HG03280 (cell line): ENCODE measurements at regions not wholly inside any gene's neighbourhood (a gene's known extent, or its start where the extent isn't known, plus 50 kb on each side); places are given as distances from the start of the nearest gene placed in this dataset.
A peak's percentile ranks its signal among the peaks of the same experiment; 100 is the strongest.
"Not testable (repeated sequence)": the region's sequence is repeated elsewhere in the genome, so short reads cannot be mapped to it uniquely, and the experiment has no call there.

Source experiments
- ATAC-seq: cut with Tn5 transposase; IDR thresholded peaks from one replicate; pipeline ENCODE4 v1.9.1; 2021; ENCODE audit warnings: mild to moderate bottlenecking, moderate library complexity; ENCODE audit not compliant: unreplicated experiment

DNA sequence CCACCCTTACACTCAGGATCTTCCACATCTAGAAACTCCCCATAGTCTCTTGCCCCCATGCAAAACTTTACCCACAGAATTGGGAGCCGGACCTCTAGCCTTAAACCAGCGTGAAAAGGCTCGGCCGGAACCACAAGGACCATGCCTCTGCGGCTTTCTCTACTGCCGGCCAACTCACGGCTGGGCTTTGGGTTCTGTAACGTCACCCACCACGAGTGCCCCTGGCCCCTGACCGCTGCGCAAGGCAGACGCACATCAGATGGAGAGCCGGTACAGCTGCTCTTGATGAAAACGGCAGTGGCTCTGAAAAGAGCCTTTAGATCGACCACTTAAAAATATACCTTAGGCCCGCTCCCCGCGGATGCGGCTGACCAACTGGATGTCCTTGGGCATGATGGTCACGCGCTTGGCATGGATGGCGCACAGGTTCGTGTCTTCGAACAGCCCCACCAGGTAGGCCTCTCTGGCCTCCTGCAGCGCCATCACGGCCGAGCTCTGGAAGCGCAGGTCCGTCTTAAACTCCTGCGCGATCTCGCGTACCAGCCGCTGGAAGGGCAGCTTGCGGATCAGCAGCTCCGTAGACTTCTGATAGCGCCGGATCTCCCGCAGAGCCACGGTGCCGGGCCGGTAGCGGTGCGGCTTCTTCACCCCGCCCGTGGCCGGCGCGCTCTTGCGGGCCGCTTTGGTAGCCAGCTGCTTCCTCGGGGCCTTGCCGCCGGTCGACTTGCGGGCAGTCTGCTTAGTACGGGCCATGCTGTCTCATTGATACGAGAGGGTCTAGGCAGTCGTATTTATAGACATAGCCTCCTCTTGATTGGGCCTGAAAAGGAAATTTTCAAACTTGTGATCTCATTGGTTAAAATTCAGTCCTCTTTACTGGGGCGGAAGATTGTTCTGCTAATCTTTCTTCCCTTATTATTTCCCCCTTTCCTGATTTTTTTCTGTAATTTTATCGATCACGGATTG lies 66.3 kb downstream of the FAM72C start:
- not testable (repeated sequence) for ATAC-seq

DNA sequence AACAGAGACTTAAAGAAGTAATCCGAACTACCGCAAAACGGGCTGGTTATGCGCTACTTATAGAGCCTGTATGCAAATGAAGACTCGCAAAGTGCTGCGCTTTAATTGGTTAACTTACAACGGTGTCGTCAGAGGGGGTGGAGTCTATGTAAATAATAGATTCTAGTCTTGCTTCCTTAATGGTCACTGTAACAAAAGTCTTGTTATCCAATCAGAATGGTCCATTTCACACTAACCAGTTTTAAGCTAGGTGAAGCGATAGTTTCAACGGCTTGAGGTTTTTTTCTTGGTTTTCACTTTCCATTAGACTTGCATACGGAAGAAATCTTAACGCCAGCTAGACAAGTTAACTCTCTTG lies 67.2 kb downstream of the FAM72C start:
- not testable (repeated sequence) for ATAC-seq

DNA sequence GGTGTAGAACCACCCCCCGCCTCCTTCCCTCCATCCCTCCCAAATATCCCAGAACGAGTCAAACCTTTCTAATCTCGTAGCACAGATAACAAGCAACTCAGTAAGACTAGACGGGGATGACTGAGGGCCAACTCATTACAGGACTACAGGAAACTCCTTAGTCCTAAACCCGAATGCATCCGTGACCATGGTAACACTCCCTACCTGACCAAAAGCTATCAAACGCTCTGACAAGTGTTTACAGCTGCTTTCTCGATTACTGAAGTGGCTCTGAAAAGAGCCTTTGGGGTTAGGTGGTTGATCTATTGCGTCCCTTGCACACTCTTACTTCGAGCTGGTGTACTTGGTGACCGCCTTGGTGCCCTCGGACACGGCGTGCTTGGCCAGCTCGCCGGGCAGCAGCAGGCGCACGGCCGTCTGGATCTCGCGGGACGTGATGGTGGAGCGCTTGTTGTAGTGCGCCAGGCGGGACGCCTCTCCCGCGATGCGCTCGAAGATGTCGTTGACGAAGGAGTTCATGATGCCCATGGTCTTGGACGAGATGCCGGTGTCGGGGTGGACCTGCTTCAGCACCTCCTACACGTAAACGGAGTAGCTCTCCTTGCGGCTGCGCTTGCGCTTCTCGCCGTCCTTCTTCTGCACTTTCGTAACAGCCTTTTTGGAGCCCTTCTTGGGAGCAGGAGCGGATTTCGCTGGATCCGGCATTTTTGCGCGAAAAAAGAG lies 67.7 kb downstream of the FAM72C start:
- not testable (repeated sequence) for ATAC-seq

DNA sequence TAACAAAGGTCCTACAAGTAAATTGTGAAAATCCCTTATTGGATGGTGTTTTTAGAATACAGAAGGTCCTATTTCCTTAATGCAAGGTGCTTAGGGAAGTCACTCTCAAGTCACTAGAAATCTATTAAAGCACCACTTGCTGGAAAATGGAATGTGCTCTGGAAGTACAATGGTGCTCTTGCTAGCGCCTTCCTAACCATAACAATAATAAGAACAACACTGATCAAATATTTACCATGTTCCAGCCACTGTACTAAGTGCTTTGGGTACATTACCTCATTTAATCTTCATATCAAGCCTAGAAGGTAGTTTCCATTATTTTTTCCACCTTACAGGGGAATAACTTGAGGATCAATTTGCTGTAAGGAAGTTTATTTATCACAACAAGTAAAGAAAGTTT lies 75.4 kb downstream of the FAM72C start:
- not testable (repeated sequence) for ATAC-seq

DNA sequence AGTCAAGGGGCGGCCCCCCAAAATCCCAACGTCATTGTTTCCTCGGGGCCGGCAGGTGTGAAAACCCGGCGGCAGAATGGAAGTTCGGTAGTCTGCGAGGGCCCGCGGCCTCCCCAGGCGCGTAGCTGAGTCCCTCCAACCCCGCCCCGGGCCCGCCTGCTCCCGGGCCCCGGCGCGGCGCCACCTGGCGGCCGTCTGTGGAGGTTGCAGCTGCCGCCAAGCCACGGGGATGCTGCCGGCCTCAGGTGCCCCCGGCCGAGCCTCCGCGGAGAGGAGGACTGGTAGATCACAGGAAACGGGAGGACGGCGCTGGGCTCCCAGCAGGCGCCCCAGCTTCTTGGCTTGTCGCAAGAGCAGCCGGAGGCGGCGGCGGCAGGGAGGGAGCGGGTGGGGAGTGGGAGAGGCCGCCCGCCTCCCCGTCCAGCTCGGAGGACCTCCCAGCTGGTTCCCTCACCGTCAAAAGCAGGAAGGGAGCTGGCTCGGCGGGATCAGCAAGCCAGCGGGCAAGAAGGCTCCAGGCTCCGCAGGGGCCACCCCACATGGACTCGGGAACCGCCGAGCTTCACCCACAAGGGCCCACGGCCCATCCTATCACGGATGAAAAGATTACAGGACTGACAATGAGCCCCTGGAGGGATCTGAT lies 86.7 kb downstream of the FAM72C start:
- ATAC-seq, result peak; percentile 93

DNA sequence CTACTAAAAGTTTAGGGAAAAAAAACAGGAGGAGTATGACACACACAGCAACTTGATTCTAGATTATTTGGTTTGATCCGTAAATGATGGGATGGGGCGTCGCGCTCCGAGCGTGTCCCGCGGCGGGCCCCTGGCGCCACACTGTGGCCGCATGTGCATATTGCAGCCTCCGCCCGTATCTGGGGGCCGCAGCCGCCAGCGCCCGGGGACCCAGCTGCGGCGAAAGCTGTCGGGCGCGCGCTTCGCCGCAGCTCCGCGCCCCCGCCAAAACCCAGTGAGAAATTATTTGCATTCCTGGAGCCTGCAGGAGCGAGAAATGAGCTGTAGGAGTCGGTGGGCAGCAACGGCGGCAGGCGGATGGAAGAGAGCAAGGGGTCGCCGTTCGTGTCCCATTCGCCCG lies 87.3 kb downstream of the FAM72C start:
- peak; percentile 82 for ATAC-seq

DNA sequence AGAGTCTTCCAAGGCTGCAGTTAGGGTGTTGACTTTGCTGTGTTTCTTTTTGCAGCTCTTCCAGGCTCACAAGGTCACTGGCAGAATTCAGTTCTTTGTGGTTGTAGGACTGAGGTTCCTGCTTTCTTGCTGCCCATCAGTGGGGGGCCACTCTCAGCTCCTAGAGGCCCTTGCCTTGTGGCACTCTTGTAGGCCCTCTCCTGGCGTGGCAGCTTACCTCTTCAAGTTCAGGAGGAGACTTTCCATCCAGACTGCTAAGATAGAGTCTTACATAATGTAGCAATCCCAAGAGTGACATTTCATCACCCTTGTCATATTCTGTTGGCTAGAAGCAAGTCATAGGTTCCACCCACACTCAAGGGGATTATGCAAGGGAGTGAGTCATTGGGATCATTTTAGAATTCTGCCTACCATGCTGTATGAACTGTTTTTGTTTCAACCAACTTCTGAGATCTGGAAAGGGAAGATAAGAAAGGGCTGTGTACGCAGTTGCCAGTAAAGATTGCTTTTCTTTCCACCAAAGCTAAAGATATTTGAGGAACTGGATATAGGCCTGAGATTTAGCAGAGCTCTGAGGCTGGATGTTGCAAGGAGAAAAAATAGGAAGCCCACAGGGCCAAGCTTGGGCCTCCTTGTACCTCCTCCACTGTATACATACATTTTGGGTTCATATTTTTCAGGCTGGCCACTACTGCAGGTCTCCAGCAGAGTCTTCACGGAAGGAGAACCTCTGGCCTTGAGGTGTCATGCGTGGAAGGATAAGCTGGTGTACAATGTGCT lies 91.8 kb downstream of the FAM72C start:
- ATAC-seq, result not testable (repeated sequence)

DNA sequence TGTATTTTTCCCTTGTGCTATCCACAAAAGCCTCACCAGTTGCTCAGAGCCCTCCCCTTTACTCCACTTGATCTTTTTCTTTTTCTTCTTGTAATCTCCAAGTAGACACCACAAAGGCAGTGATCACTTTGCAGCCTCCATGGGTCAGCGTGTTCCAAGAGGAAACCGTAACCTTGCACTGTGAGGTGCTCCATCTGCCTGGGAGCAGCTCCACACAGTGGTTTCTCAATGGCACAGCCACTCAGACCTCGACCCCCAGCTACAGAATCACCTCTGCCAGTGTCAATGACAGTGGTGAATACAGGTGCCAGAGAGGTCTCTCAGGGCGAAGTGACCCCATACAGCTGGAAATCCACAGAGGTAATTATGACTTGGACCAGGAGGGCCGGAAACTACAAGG lies 95.8 kb downstream of the FAM72C start:
- ATAC-seq, result not testable (repeated sequence)

DNA sequence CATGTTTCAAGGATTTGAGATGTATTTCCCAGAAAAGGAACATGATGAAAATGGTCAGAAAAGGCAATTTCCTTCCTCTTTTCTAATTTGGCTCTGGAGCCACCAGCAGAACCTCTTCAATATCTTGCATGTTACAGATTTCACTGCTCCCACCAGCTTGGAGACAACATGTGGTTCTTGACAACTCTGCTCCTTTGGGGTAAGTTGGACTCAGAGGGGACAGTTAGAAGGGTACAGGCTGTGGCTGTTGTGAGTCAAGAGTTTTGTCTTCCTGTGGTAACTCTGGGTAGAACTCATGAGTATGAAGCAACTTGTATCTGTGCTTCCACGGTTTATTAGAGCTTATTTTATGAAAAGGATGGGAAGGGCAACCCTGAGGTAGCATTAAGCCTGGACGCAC lies 97.2 kb downstream of the FAM72C start:
- not testable (repeated sequence) for ATAC-seq

DNA sequence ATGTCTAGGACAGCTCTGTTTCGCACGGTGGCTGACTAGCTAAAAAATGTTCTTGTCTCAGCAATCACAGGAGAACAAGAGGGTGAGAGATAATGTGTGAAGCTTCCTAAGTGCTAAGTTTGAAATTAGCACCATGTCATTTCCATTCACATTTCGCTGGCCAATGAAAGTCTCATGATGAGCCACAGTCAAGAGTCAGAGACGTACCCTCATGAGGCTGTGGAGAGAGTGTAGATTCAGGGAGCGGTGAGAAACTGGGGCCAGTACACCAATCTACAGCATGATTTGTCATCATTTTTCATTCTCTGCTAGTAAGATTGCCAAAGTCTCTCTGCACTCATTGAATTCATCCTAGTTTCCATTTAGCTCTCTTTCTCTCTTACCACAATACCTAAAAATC lies 98.1 kb downstream of the FAM72C start:
- not testable (repeated sequence) for ATAC-seq

DNA sequence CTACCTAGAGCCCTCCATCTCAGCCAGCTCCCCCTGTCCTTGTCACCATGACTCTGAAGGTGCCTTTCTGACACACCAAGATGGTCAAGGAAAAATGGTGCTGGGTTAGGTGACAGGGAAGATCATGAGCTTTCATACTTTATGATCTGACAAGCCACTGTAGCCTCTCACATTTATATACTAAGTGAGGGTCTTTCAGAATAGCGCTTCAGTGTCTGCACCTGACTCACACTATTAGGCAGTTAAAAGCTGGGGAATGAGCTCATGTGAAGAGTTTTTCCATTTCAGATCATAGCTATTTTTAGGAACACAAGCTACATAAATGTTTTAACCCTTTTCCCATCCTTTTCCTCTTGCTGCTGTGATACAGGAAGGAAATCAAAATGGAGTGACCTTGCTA lies 101.4 kb downstream of the FAM72C start:
- ATAC-seq, result not testable (repeated sequence)

DNA sequence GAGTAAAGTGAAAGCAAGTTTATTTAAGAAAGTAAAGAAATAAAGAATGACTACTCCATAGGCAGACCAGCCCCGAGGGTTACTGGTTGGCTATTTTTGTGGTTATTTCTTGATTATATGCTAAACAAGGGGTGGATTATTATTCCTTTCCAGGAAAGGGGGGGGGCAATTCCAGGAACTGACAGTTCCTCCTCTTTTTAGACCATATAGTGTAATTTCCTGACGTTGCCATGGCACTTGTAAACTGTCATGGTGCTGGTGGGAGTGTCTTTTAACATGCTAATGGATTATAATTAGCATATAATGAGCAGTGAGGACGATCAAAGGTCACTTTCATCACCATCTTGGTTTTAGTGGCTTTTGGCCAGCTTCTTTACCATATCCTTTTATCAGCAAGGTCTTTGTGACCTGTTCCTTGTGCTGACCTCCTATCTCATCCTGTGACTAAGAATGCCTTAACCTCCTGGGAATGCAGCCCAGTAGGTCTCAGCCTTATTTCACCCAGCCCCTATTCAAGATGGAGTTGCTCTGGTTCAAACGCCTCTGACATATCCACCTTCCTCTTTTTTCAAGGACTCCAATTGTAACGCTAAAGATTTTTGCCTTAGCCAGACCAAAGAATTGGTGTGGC lies 104.1 kb downstream of the FAM72C start:
- ATAC-seq, result not testable (repeated sequence)

DNA sequence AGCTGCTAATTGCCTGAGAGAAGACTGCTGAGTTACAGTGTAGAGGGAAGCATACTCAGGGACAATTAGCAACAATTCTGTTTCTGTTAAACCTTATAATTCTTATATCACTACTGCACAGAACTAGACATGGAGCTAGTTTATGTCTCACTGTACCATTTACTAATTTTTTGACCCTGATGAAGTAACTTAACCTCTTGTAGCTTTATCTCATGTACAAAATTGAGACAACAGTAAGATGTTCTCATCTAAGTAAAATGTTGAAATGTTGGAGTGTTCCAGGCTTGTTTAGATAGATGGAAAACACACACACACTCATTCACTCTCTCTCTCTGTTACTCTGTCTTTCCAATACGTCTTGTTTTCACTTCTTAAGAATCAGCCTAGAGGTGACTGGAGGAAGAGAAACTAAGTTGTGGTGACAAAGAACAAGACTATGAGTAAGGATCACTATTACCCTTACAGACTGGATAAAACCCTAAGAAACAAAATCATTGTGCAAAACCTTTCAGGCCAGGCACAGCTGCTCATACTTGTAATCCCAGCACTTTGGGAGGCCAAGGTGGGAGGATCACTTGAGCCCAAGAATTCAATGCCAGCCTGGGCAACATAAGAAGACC lies 107.8 kb downstream of the FAM72C start:
- not testable (repeated sequence) for ATAC-seq

DNA sequence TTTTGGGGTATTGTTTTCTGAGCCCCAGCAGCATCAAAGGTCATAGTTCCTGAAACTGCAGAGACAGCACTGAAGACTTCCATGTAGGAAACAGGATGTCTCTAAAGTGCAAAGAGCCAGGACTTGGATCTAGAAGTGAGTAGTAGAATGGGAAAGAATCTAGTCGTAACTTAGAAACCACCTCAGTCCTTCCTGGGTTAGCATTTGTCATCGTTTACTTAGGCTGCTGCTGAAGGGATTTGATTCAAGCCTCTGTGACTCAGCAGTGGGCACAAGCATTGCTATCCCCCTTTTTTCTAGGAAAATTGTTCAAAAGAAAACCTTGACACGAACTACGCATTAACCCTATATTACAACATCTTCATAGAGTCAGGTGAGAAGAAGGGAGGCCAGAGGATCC lies 109.1 kb downstream of the FAM72C start:
- not testable (repeated sequence) for ATAC-seq

DNA sequence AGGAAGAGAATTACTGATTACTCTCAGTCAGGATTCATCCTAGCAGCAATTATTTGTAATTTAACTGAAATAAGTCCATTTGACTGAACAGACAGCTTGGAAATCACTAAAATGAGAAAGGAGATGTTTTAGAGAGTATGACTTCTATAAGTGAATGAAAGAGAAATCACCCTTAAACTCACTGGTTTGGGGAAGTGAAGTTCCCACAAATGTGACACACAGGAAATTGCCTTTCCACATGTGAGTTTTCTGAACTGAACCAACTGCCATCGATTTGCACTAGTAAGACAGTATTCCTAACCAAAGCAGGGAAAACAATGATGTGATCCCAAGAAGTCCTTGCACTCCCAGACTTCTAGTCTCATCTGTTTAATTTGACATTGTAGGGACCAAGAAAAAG lies 110.5 kb downstream of the FAM72C start:
- ATAC-seq, result not testable (repeated sequence)

DNA sequence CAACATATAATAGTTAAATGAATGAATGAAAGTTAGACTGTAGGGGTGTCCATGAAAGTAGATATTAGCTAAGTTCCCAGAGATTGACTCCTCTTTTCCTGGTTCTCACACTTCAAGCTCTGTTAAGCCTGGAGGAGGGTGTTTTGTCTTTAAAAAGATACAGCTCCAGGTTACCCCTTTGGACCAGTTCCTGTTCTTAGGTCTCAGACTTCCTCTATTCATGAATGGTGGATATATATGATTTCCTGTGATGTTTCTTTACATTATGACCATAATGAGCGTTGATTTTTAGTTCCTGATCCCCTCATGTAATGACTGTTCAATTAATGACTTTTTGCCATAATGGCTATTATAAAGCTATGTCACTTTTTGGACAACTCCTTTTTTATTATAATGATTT lies 115.9 kb downstream of the FAM72C start:
- not testable (repeated sequence) for ATAC-seq

DNA sequence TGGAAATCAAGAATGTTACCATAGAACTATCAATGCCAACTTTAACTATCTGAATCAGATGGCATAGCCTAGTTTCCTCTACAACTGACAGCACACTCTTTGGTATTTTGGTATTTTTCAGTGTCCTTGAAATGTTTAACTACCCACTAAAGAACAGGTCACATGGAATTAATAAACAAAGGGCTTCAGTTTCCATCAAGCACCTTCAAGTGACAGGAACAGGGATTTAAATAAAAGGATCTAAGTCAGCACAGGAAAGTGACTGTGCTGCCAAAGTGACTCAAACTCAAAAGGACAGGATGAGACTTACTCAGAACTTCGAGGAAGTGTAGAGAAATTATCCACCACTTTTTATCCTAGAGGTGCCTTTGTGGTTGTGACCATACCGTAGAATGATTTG lies 117.7 kb downstream of the FAM72C start:
- not testable (repeated sequence) for ATAC-seq

DNA sequence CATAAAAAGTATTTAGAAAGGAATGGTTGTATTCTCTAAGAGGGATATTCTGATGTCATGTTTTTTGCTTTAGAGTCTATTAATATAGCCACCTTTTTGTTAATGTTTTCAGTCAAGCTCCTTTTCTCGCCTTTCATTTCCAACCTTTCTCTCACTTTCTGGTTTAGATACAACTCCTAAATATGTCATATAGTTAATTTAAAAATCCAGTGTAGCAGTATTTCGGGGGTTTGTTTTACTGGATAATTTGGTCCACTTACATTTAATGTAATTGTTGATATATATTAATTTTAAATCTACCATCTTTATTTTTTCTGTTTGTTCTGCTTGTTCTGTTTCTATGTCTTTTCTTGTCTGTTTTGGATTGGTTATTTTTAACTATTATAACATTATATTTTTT lies 121.1 kb downstream of the FAM72C start:
- ATAC-seq, result not testable (repeated sequence)

DNA sequence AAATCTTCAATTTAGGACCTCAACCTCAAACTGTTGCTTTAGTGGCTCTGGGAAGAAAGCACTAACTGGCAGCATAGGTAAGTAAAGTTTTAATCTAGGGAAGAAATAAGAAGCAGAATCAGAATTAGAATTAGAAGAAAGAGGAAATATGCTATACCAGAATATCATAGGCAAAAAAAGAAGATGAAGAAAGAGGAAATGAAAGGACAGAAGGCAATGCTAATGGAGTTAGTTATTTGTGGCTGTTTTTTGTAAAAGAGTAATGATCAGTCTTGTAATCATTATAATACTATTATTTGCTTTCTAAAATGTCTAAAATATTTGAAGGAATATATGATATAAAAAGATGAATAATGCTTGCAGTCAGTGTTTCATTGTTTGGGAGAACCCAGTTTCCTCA lies 122.9 kb downstream of the FAM72C start:
- not testable (repeated sequence) for ATAC-seq

DNA sequence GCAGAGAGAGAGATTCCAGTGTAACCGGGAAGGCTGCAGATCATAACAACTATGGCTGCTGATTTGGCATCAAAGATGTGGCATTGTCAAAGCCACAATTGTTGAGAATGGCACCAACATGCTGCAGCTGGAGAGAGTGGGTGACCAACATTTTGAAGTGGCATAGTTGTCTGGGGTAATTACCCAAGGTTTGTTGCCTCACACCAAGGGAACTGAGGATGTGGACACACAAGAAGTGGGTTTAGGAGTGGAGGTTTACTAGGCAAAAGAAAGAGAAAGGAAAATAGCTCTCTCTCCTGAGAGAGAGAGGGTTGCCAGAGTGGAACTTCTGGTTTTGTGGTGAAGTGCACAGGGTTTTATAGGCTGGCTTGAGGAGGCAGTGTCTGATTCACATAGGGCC lies 126.6 kb downstream of the FAM72C start:
- not testable (repeated sequence) for ATAC-seq
